K562 (cell line): ENCODE measurements at regions not wholly inside any gene's neighbourhood (a gene's known extent, or its start where the extent isn't known, plus 50 kb on each side); places are given as distances from the start of the nearest gene placed in this dataset.

Source experiments
- ATAC-seq: fragments of 200-7000 bp; cut with Tn5 transposase; 3 replicates; pipeline ENCODE4 v1.9.1; 2020; ENCODE audit warnings: moderate library complexity
- BruUV-seq: library from RNA; stranded (reverse); fragments of 400-500 nt; replicated peaks from 2 replicates; lab custom pipeline; 2021; lab: Mats Ljungman, UMichigan
- CTCF ChIA-PET: fragments of 300-600 bp; formaldehyde crosslinking; extraction: SDS; loops from one replicate; lab custom pipeline; 2021; ENCODE audit warnings: low intra/inter-chr PET ratio; lab: Yijun Ruan, JAX
- POLR2A ChIA-PET: fragments of 300-600, 350-650 bp; sonication (Branson Sonifier 250); formaldehyde crosslinking; extraction: SDS; loops from one replicate; lab custom pipeline; 2021; ENCODE audit warnings: antibody characterized with exemption, inconsistent platforms; lab: Yijun Ruan, JAX
- DNase-seq, 4 experiments: peaks; one replicate each; pipeline versions ENCODE4 v3.0.0 to v3.0.0-alpha.2; 2011 to 2018; ENCODE audit warnings: low spot score in 3 of 4, mixed read lengths in 3 of 4; ENCODE audit errors: extremely low read depth in 1 of 4
- FAIRE-seq: peaks from 2 replicates; lab custom pipeline; 2011; peaks lifted over from hg19 to GRCh38; lab: Jason Lieb, UNC
- H2AFZ ChIP-seq: 2 replicates; pipeline ENCODE4 v1.6.0; 2011; ENCODE audit warnings: low read depth, low read length, control low read depth, inconsistent platforms
- H3K27ac ChIP-seq: fragments of 200-600 bp; 3 replicates; pipeline ENCODE4 v1.8.0; 2011; ENCODE audit warnings: low read depth, mild to moderate bottlenecking, control low read depth, inconsistent platforms, low read length, moderate library complexity, mixed read lengths; ENCODE audit errors: extremely low read depth
- H3K27me3 ChIP-seq, 2 experiments: fragments of 300-600 bp in 1 of 2; 2 replicates in 1 of 2; 3 replicates in 1 of 2; pipeline versions ENCODE4 v1.6.0 to v1.8.0; 2011; ENCODE audit warnings: inconsistent platforms in 2 of 2, low read length in 2 of 2, mild to moderate bottlenecking in 1 of 2, mixed read lengths in 1 of 2, moderate library complexity in 1 of 2; ENCODE audit not compliant: control insufficient read depth in 2 of 2, insufficient read depth in 2 of 2
- H3K36me3 ChIP-seq: fragments of 300-600 bp; 3 replicates; pipeline ENCODE4 v1.8.0; 2011; ENCODE audit warnings: mild to moderate bottlenecking, low read length, inconsistent platforms; ENCODE audit not compliant: control insufficient read depth, insufficient read depth
- H3K4me1 ChIP-seq, 2 experiments: fragments of 200-600 bp in 1 of 2; replicated peaks in 1 of 2; 2 replicates in 1 of 2; 3 replicates in 1 of 2; pipeline versions ENCODE4 v1.5.1 to v1.8.0; 2011; ENCODE audit warnings: inconsistent platforms in 2 of 2, low read length in 2 of 2, mild to moderate bottlenecking in 1 of 2, mixed read lengths in 1 of 2, moderate library complexity in 1 of 2; ENCODE audit not compliant: control insufficient read depth in 2 of 2, insufficient read depth in 2 of 2
- H3K4me2 ChIP-seq: 2 replicates; pipeline ENCODE4 v1.6.1; 2011; ENCODE audit warnings: low read length, control low read depth, inconsistent platforms, mixed read lengths; ENCODE audit not compliant: insufficient read depth
- H3K4me3 ChIP-seq: fragments of 200-600 bp; sonication (generic), shearing (Covaris generic); 2 replicates; pipeline ENCODE4 v1.5.1; 2016; ENCODE audit warnings: control low read depth, inconsistent platforms
- H3K79me2 ChIP-seq: fragments of 200-600 bp; 3 replicates; pipeline ENCODE4 v1.8.0; 2011; ENCODE audit warnings: low read length, inconsistent platforms; ENCODE audit not compliant: control insufficient read depth, insufficient read depth
- H3K9ac ChIP-seq, 2 experiments: 2 replicates each; pipeline versions ENCODE4 v1.6.0 to v1.6.1; 2011; ENCODE audit warnings: low read depth in 2 of 2, low read length in 2 of 2, control low read depth in 1 of 2, inconsistent platforms in 1 of 2, mild to moderate bottlenecking in 1 of 2, mixed read lengths in 1 of 2; ENCODE audit not compliant: insufficient read depth in 1 of 2
- H3K9me1 ChIP-seq: one replicate; pipeline ENCODE4 v1.6.0; 2011; ENCODE audit warnings: inconsistent platforms, mild to moderate bottlenecking, low read length, moderate library complexity; ENCODE audit not compliant: control insufficient read depth, insufficient read depth
- H3K9me3 ChIP-seq: replicated peaks from 2 replicates; pipeline ENCODE4 v1.5.1; 2011; ENCODE audit warnings: low read depth, low read length, inconsistent platforms; ENCODE audit not compliant: control insufficient read depth, insufficient read depth
- H4K20me1 ChIP-seq: replicated peaks from 2 replicates; pipeline ENCODE4 v1.6.1; 2011; ENCODE audit warnings: low read length, inconsistent platforms, mixed read lengths; ENCODE audit not compliant: control insufficient read depth, insufficient read depth
- EGR1 ChIP-seq: fragments of 450-650 bp; conservative IDR thresholded peaks from 2 replicates; pipeline ENCODE4 v1.6.1; 2017; ENCODE audit warnings: mild to moderate bottlenecking
- FUS ChIP-seq: fragments of 200-400 bp; formaldehyde crosslinking; optimal IDR thresholded peaks from 2 replicates; pipeline ENCODE3; 2017; ENCODE audit warnings: low read depth, low read length
- OTX1 ChIP-seq: fragments of 450-650 bp; formaldehyde crosslinking; IDR thresholded peaks from 2 replicates; pipeline ENCODE4 v1.4.0; 2022; ENCODE audit warnings: mild to moderate bottlenecking
- STAG1 ChIP-seq: sonication (generic); formaldehyde crosslinking; IDR thresholded peaks from 2 replicates; pipeline ENCODE4 v1.5.0; 2020; ENCODE audit warnings: missing genetic modification reagents, borderline replicate concordance
- STAT5B ChIP-seq: fragments of 250-450 bp; sonication (Bioruptor Pico); IDR thresholded peaks from 2 replicates; pipeline ENCODE4 v1.8.0; 2021; ENCODE audit warnings: mild to moderate bottlenecking, inconsistent platforms
- U2AF2 ChIP-seq: fragments of 200-400 bp; formaldehyde crosslinking; optimal IDR thresholded peaks from 2 replicates; pipeline ENCODE3; 2017; ENCODE audit warnings: low read depth, mild to moderate bottlenecking, low read length
- ZMIZ1 ChIP-seq, 2 experiments: fragments of 150-350 bp in 1 of 2; IDR thresholded peaks; 2 replicates each; pipeline ENCODE4 v1.6.1; 2012 to 2016; ENCODE audit warnings: low read depth in 2 of 2, low read length in 2 of 2, mild to moderate bottlenecking in 1 of 2, moderate library complexity in 1 of 2
- ZNF318 ChIP-seq, 2 experiments: fragments of 450-650 bp; IDR thresholded peaks; 2 replicates each; pipeline ENCODE4 v1.6.1; 2016; ENCODE audit warnings: mild to moderate bottlenecking in 2 of 2, borderline replicate concordance in 1 of 2, low read depth in 1 of 2, moderate library complexity in 1 of 2
- ZNF347 ChIP-seq: fragments of 450-650 bp; formaldehyde crosslinking; IDR thresholded peaks from 2 replicates; pipeline ENCODE4 v1.4.0; 2020; ENCODE audit warnings: low read depth, mild to moderate bottlenecking, moderate library complexity
- WGBS: fragments of 100-300 bp; shearing (Covaris generic); methylation state at CpG from one replicate; pipeline ENCODE4 v1.1.6; 2016; ENCODE audit warnings: low coverage, mixed read lengths; ENCODE audit not compliant: insufficient coverage; ENCODE audit errors: missing lambda C conversion rate; 5-methylcytosine and 5-hydroxymethylcytosine counted together
- in situ Hi-C: fragments of 300-500 bp; cut with MboI; formaldehyde crosslinking; loops from 4 replicates; pipeline ENCODE4 v1.15.0; 2018; ENCODE audit warnings: inconsistent platforms, mixed read lengths
- intact Hi-C: fragments of 100-400 bp; cut with micrococcal nuclease; formaldehyde crosslinking; loops from 2 replicates; pipeline ENCODE4 v1.14.2; 2022

GRCh38 chr22:47331750-47332149 is 569.3 kb downstream of the TBC1D22A start:
- no peaks in the 10 kb centered on the region for H3K4me1 ChIP-seq
- peaks cover 0 to 23% of the 10 kb centered on the region in 2 experiments; a peak in 3 of 5 replicates for H3K27me3 ChIP-seq
- no peaks in the 10 kb centered on the region for H3K36me3 ChIP-seq
- in situ Hi-C loops (no loop called here), intact Hi-C loops (no loop called here)
- FAIRE-seq (no peak), DNase-seq (no peak), ATAC-seq (no peak)
- H3K9ac ChIP-seq = no peak overlapping the region
- no peak overlapping the region for H2AFZ ChIP-seq
- H3K4me3 ChIP-seq = no peak overlapping the region
- H3K27ac ChIP-seq = no peak overlapping the region
- no peaks in the 10 kb centered on the region for H3K9me1 ChIP-seq
- no peak overlapping the region for H3K4me2 ChIP-seq
- H3K9me3 ChIP-seq = no peaks in the 10 kb centered on the region
- POLR2A ChIA-PET = no interaction called here
- CTCF ChIA-PET = no interaction called here
- no peaks in the 10 kb centered on the region for H4K20me1 ChIP-seq
- BruUV-seq = no TSS peak
- WGBS = 3% methylated on average over 7 of the region's 8 CpGs
- H3K79me2 ChIP-seq = no peaks in the 10 kb centered on the region
- TF ChIP-seq EGR1 = no peak
- TF ChIP-seq STAG1 (CRISPR knock-in tag) = no peak
- no peak for TF ChIP-seq STAT5B (CRISPR knock-in tag)
- no peak for TF ChIP-seq U2AF2
- TF ChIP-seq ZMIZ1 (IDR thresholded peaks at IDR 0.05; ENCODE audit: low read depth in 2 of 2, low read length in 2 of 2) = no peak
- no peak for TF ChIP-seq FUS
- no peak for TF ChIP-seq ZNF347 (CRISPR knock-in tag)
- TF ChIP-seq ZNF318 (IDR thresholded peaks at IDR 0.05; ENCODE audit: borderline replicate concordance in 1 of 2, low read depth in 1 of 2) = no peak
- TF ChIP-seq OTX1 (CRISPR knock-in tag) = no peak
